Stimulated activated CD4-positive, alpha-beta T cell treated with anti-CD3 and anti-CD28 coated beads, Interleukin-4, amount 100 ng/mL, for 48 hours (primary cell): ENCODE measurements at regions not wholly inside any gene's neighbourhood (a gene's known extent, or its start where the extent isn't known, plus 50 kb on each side); places are given as distances from the start of the nearest gene placed in this dataset.
"Not testable (repeated sequence)": the region's sequence is repeated elsewhere in the genome, so short reads cannot be mapped to it uniquely, and the experiment has no call there.

Experiments
- DNase-seq, 2 donors: peaks; one replicate each; pipeline ENCODE4 v3.0.0-alpha.2; 2020; ENCODE audit warnings: low read depth in 2 of 2

DNA sequence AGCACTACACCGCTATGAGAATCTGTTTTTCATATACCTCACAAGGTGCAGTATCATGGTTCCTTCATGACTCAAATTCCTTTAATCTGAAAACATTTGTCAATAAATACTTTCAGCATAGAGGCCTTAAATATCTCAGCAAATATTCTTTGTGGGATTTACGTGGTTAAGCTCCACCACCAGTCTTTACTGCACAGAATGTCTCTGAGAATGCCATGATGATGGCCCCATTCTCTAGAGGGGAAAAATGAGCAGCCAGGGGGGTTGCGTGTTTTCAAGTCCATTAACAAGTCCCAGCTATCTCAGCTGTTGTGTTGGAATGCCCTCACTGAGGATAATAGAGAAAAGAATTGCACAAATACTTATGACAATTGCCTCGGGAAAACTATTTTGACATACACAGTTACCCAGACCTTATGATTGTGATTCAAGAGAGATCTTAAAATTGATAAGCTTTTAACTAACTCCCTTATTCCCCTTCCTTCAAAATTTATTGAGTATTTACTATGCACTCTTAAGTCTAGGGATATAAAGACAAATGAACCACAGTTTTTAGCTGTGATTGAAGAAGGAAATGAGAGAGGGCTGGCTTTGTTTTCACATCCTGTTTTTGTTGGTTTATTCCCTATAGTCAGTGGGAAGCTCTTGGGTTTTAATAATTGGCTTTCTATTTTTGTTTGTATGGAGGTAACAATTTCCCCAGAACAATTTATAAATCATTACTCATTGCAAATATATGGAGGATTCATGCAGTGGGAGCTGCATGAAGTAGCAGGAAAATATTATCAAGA, 176.5 kb upstream of the VWC2 start:
- DNase-seq = no peak

DNA sequence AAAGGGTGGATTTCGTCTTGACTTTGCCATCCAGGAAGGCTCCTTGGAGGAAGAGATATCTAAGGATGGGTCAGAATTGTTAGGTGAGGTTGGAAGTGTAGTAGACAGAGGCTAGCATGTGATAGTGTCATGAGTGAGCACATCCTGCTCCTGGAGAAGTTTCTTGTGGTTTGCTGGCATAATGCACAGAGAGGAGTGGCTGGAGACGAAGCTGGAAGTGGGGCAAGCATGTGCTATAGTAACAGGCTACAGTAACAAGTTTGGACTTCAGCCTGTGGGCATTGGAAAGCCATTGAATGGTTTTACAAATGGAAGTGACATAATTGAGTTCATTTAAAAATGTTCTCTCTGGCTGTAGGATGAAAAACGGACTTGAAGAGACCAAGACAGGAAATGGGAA, 175.6 kb upstream of the VWC2 start:
- no peak for DNase-seq

DNA sequence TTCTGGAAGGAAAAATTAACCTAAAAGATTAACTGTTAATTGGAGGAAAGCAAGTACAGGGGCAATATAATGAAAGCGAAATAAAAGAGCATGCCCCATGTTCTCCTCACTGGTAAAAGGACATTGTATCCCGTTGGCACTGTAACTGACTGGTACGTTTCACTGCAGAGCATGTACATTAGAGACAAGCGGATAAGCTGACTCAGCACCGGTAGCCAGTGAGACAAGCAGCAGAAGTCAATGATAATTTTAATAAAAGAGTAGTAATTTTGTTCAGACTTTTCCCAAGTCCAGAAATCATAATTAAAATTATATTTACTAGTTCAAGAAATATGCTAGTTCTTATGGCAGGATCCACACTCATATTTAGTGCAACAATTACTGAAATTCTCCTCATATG, 161.5 kb upstream of the VWC2 start:
- DNase-seq = no peak

DNA sequence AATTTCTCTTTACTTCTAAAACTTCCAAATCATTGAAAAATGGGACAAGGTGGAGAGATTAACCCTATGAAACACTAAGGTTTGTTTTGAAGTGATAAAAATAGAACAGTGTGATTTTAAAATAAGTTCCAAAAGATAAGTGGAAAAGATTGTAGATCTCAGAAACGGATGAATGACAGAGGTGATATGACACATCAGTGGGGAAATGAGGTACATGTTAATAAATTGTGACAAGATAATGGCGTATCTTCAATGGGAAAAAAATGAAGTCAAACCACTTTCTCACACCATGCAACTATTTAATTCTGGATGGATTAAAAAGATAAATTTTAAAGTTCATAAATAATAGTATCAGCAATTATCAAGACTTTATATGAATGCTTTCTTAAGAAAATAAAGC, 159.7 kb upstream of the VWC2 start:
- DNase-seq = no peak

DNA sequence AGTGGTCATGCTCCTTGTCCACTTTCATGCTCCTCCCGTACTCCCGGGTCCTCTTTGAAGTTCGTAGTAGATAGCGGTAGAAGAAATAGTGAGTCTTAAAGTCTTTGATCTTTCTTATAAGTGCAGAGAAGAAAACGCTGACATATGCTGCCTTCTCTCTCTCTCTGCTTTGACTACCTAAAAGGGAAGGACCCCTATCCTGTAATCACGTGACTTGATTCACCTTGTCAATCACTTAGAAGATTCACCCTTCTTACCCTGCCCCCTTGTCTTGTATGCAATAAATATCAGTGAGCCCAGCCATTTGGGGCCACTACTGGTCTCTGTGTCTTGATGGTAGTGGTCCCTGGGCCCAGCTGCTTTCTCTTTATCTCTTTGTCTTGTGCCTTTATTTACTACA, 158.5 kb upstream of the VWC2 start:
- DNase-seq = not testable (repeated sequence)

DNA sequence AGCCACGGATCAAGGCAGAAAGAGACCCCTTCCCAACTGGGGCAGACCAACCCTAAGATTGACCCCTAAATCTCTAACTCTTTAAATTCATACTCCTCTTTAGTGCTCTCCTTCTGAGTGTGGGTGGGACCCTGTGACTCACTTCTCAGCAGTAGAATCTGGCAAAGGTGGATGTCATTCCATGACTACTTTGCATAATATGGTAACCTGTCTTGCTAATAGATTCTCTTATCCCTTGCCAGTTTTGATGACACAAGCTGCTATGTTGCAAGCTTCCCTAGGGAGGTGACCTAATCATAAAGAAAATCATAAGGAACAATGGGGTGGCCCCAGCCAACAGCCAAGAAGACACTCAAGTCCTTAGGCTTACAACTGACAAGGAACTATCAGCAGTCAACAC, 155.4 kb upstream of the VWC2 start:
- no peak for DNase-seq

DNA sequence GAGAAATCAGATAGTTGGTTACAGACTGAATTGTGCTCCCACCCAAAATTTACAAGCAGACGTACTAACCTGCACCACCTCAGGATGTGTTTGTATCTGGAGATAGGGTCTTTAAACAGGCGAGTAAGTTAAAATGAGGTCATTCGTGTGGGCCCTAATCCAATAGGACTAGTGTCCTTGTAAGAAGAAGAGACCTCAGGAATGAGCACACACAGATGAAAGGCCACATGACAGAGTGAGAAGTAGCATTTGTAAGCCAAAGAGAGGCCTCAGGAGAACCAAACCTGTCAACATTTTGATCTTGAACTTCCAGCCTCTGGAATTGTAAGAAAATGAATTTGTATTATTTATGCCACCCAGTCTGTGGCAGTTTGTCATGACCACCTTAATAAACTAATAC, 149.5 kb upstream of the VWC2 start:
- no peak for DNase-seq

DNA sequence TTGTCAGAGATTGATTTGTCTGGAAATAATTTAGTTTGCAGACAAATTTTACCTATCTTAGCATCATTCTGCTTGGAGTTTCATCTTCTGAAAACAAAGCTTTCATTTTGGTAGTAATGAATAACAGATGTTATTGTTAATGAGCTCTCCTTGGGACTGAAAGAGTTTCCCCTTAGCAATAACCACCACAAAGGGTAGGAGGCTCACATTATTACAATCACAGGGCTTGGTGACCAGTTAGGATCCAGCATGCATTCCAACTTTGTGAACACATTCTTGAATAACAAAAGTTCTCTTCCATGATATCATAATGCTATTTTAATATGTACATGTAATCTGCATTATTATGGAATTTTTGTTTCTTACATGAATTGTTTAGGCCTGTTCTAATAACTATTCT, 148.8 kb upstream of the VWC2 start:
- DNase-seq = no peak

DNA sequence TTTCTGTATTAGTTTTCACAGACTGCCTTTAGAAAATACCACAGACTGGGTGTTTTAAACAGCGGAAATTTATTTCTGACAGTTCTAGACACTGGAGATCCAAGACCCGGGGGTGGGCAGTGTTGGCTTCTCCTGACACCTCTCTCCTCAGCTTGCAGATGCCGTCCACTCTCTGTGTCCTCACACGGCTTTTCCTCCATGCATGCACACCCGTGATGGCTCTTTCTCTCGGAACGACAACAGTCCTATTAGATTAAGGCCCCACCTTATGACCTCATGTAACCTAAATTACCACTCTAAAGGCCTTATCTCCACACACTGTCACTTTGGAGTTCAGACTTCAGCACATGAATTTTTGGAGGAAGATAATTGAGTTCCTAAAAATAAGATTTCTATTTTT, 142.9 kb upstream of the VWC2 start:
- DNase-seq = no peak

DNA sequence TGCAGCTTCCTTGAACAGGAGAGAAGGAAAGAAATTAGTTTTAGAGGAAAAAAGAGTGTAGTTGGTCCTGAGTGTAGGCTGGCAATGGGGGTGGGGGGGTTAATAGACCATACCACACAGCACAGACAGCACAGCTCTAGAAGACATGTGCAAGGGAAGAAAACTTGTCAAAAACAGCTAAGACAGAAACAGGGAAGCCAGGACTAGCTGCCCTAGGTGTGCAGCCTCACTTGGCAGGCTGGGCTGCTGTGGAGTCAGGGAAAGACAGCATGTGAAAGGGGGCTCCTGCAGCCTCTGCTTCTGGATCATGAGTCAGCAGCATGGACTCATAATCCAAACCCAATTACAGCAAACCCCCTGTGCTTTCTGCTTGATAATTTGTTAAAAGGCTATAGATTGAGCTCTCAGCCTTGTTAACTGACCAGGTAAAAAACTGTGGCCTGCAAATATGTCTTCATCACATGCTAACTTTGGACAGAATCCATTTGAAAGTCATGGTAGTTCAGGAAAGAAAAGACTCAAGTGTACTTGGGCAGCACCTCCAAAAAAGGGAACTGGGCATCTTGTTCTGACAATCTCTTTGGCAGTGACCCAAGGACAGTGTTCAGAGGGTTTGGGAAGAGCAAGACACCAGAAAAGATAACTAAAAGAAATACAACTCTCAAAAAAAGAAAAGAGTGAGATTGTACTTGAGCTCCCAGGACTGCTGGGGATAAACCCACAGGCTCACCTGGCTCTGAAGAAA, 142.2 kb upstream of the VWC2 start:
- no peak for DNase-seq

DNA sequence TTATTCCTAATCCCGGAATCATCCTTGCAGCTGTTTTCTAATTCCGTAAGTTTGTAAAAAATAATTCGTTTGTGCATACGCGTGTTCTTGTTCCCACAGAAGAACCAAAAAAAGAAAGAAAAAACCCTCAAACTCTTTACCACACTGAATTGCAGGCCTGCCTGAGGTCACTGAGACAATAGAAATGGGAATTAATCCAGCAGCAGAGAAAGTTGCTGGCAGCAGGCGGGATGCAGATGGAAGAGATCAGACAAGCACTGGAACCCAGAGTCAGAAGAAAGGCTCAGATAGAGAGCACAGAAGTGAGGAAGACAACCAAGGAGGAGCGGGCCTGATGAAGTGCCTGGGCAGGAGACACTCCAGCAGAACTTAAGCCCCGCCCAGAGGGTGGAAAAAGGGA, 141.5 kb upstream of the VWC2 start:
- DNase-seq = no peak

DNA sequence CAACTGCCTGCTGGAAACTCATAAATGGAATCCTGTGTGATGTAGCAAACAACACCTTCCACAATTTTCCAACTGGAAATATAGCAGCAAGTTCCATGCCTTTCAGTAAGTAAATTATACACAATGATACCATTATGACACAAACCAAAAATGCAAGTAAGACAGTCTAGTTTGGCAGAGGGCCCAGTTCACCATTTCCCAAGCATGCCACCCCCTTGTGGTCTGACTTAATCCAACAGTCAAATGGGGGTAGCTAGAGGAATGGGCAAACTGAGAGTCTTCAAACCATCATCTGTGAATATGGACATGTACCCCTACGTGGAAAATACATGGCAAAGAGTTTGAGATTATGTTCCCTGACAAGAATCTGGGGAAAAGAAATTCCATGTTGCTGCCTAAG, 137.6 kb upstream of the VWC2 start:
- no peak for DNase-seq

DNA sequence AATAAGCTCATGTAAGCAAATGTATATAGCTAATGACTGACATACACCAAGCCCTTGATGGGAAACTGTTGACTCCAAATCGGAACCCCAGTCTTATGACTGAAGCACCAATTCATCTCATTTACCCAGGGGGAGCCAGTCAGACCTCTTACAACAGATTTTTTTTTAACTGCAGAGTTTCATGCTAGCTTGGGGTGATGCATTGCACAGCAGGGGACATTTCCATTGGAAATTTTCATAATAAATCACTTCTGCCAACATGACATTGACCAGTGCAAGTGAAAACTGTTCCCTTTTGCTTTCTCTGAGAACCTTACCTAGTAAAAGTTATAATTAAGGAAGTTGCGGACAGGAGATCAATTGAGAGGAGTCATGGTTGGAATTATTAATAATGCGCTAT, 137.0 kb upstream of the VWC2 start:
- DNase-seq = no peak

DNA sequence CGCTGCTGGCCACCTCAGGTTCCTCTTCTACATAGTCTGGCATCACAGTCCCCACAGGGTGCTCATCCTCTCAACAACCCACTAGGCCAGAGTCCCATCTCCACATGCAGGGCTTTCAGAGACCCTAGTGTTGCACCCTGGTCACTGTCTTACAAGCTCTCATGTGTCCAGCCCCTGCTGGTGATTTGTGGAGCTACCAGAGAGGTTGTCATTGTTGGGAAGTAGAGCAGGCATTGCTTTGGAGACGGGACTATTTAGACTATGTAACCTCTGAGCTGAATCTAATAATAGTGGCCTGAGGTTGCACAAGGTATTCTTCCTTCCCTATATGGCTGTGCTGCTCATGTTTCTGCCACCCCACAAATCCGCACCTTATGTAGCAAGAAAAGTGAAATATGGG, 135.3 kb upstream of the VWC2 start:
- no peak for DNase-seq

DNA sequence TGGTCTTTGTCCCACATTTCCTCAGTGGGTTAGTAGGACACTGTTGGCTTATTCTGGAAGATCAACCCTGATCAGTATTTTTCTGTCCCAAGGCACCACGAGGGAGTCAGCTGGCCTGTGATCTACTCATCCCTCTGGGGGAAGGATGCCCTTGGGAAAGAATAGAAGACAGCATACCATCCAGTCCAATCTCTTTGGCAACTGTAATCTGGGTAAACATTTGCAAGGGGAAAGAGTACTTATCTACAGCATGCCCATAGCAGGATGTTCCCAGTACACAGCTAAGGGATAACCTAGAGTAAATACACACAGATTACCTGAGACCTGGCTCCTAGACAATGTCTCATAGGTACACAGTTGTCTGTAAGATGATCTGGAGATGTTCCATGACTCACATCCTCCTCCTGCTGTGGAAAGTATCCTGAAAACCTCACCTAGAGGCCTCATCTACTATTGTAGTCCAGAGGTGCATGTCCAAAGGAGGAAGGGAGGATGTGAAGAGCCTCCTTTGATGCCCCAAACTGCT, 134.3 kb upstream of the VWC2 start:
- no peak for DNase-seq

DNA sequence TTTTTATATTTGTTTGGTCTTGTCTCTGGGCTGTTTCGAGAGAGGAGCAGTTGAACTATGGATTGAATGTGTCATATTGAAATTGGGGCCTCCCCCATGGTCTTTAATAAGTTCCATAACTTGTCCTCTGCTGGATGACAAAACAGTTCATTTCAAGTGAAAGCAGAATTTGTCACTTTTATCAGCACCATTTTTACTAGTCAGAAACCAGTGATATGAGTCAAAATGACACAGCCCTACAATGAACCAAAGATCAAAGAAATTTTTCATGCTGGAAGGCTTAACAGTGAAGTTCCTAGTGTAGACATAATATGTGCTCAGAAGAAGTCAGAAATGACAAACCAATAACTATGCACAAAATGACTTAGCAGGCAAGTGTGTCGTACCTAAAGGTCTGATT, 133.6 kb upstream of the VWC2 start:
- no peak for DNase-seq

DNA sequence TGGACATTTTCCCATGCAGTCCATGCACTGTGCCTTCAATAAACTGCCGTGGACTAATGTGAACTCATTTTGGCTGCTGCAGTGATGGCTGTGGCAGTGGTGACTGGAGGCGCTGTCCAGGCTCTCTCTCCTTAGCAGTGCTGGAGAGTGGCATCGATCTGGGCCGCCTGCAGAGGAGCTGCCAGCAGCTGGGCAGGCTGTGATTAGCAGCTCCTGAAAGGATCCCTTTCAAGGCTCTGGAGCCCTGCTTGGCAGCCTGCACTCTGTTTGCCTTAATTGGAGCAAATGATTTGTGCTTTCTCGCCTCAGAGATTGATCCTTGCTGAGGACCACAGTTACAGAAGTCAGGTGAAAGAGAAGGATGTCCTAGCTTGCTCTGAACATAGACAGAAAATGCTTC, 130.1 kb upstream of the VWC2 start:
- DNase-seq = no peak

DNA sequence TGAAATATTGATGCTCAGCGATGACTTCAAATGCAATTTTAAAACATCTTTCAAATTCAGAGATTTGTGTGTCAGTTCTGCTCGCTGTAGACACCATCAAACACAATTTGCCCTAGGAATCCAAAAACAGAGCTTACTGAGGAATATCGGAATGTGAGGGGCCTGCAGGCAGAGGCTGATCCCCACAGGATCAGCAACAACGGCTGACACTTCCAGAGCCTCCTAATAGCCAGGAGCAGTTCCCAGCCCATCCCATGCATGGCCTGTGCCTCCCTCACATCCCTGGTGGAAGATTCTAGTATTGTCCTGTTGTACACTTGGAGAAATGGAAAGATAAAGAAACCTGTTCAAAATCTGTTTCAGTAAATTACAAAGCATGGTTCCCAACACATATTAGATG, 129.7 kb upstream of the VWC2 start:
- DNase-seq = no peak

DNA sequence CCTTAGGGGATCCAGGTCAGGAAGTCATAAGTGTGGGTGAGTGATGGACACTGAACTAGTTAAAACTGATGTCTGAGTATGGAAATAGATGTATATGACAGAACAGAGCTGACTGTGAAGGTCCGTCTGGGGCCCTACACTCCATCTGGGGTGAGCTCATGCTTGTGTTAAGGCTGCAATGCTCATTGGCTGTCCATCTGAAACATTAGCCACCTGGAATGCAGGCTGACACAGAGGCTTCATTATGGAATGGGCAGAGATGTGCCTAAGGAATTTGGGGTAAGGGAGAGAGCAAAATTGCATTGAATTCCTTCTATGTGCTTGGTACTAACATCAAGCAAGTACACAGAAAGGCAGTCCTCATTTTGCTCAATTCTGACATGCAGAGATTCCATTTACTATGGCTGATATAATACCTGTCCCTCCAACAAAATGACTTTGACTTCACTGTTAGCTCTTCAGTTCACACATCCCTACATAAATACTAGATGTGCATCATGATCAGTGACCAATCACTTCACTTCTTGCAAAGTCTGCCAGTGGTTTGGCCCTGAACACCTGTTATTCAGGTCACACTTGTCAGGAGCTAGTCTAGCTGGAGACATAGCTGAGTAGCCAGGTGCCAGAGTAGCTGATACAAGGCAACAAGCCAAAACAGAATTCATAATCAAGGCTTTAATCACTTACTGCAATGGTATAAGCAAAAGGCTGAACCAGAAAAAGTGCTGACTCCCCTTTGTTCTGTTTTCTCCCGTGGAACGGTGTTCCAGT, 128.9 kb upstream of the VWC2 start:
- no peak for DNase-seq

DNA sequence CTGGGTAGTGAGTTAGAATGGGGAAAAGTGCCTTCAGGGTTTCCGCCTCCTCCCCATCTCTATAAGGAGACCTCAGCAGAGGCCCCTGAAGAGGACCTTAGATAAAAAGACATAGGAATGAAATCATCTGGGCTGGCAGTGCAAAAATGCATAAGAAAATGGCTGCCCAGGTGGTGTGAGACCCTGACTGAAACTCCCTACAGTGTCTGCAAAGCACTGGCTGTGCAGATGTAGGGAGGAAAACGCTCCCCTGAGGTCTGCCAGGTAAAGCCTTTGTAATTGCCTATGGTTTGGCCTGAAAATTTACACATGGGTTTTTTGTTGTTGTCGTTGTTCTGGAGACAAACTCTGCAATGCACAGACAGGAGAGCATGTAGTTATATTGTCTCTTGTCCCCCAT, 128.1 kb upstream of the VWC2 start:
- no peak for DNase-seq

DNA sequence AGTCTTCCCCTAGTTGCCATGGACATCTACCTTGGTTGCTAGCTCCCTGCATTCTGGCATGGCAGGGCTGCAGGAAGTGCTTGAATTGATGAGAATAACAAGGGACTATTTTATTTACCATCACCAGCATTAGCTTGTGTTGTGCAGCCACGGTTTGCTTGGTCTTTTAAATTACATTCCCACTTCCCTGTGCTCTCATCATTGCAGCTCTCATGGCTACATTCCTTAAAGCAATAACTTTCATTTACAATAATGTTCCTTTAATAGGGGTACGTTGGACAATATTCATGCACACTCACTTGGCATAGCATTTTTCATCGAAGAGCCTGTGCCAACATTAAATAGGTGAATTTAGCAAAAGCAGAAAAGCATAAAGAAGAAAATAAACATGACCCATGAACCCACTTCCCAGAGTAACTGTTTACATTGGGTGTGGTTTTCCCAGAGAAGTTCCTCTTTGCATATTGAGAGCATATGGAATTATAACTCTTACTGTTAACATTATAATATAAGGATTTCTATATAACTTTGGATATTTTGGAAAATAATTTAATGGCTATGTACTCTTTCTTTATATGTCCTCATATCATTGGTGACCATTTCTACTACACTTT, 113.2 kb upstream of the VWC2 start:
- no peak for DNase-seq

DNA sequence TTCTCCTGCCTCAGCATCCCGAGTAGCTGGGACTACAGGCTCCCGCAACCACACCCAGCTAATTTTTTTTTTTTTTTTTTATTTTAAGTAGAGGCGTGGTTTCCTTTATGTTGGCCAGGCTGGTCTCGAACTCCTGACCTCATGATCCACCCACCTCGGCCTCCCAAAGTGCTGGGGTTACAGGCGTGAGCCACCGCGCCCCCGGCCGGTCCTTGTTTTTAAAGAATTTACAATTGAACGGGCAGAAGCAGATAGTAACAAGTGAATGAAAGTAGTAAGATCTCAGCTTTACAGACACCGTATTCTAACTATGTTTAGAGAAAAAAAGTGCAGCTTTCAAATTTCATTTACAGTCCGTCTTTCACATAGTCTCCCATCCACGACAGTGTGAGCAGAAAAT, 112.5 kb upstream of the VWC2 start:
- DNase-seq = no peak
